HepG2 (cell line): ENCODE measurements at regions not wholly inside any gene's neighbourhood (a gene's known extent, or its start where the extent isn't known, plus 50 kb on each side); places are given as distances from the start of the nearest gene placed in this dataset.

Experiments
- ATAC-seq: fragments of 200-7000 bp; cut with Tn5 transposase; 3 replicates; pipeline ENCODE4 v1.9.1; 2020; ENCODE audit warnings: mild to moderate bottlenecking, moderate library complexity
- BruUV-seq: library from RNA; stranded (reverse); fragments of 400-500 nt; replicated peaks from 2 replicates; lab custom pipeline; 2021; lab: Mats Ljungman, UMichigan
- CTCF ChIA-PET: fragments of 300-600 bp; formaldehyde crosslinking; extraction: SDS; loops from one replicate; lab custom pipeline; 2021; ENCODE audit warnings: low total read pairs, inconsistent platforms, low intra/inter-chr PET ratio; lab: Yijun Ruan, JAX
- POLR2A ChIA-PET: fragments of 350-600 bp; sonication (Branson Sonifier 250); formaldehyde crosslinking; loops from one replicate; lab custom pipeline; 2020; ENCODE audit warnings: antibody characterized with exemption, inconsistent platforms; lab: Yijun Ruan, JAX
- DNase-seq: peaks from one replicate; pipeline ENCODE4 v3.0.0-alpha.2; 2015; ENCODE audit warnings: low spot score
- FAIRE-seq: peaks from 3 replicates; lab custom pipeline; 2011; peaks lifted over from hg19 to GRCh38; lab: Jason Lieb, UNC
- H2AFZ ChIP-seq: one replicate; pipeline ENCODE4 v1.6.1; 2011; ENCODE audit warnings: low read length, inconsistent platforms
- H3K27ac ChIP-seq: fragments of 300-600 bp; 3 replicates; pipeline ENCODE4 v1.8.0; 2011; ENCODE audit warnings: mixed run types, mild to moderate bottlenecking, mixed read lengths, low read length, inconsistent platforms; ENCODE audit not compliant: insufficient read depth; ENCODE audit errors: extremely low read length
- H3K27me3 ChIP-seq, 2 experiments: fragments of 200-600 bp in 1 of 2; 2 replicates in 1 of 2; 3 replicates in 1 of 2; pipeline versions ENCODE4 v1.6.0 to v1.8.0; 2011; ENCODE audit warnings: low read length in 2 of 2, mild to moderate bottlenecking in 2 of 2, moderate library complexity in 2 of 2, inconsistent platforms in 1 of 2; ENCODE audit not compliant: insufficient read depth in 2 of 2, control insufficient read depth in 1 of 2
- H3K36me3 ChIP-seq, 2 experiments: fragments of 200-600 bp in 1 of 2; replicated peaks in 1 of 2; 2 replicates in 1 of 2; 3 replicates in 1 of 2; pipeline versions ENCODE4 v1.5.1 to v1.8.0; 2011; ENCODE audit warnings: low read length in 2 of 2, inconsistent platforms in 1 of 2; ENCODE audit not compliant: insufficient read depth in 2 of 2, control insufficient read depth in 1 of 2
- H3K4me1 ChIP-seq: 2 replicates; pipeline ENCODE4 v1.5.1; 2012; ENCODE audit warnings: low read length, inconsistent platforms; ENCODE audit not compliant: insufficient read depth
- H3K4me2 ChIP-seq: 2 replicates; pipeline ENCODE4 v1.6.0; 2011; ENCODE audit warnings: low read depth, low read length, inconsistent platforms
- H3K4me3 ChIP-seq, 3 experiments: fragments of 200-600 bp in 1 of 3; sonication (generic), shearing (Covaris generic) in 1 of 3; replicated peaks in 1 of 3; 2 replicates each; pipeline ENCODE4 v1.5.1; 2011 to 2016; ENCODE audit warnings: low read length in 3 of 3, inconsistent platforms in 2 of 3, low read depth in 2 of 3, mild to moderate bottlenecking in 2 of 3, control low read depth in 1 of 3, mixed read lengths in 1 of 3; ENCODE audit not compliant: insufficient read depth in 1 of 3
- H3K79me2 ChIP-seq: one replicate; pipeline ENCODE4 v1.6.1; 2011; ENCODE audit warnings: low read length, inconsistent platforms; ENCODE audit not compliant: insufficient read depth
- H3K9ac ChIP-seq: 2 replicates; pipeline ENCODE4 v1.6.0; 2011; ENCODE audit warnings: mild to moderate bottlenecking, low read depth, low read length, inconsistent platforms; ENCODE audit not compliant: insufficient read depth
- H3K9me3 ChIP-seq: 2 replicates; pipeline ENCODE4 v1.5.1; 2012; ENCODE audit warnings: mild to moderate bottlenecking, low read length
- H4K20me1 ChIP-seq: 2 replicates; pipeline ENCODE4 v1.6.0; 2011; ENCODE audit warnings: inconsistent platforms, mild to moderate bottlenecking, low read length, moderate library complexity; ENCODE audit not compliant: insufficient read depth
- CSRNP2 ChIP-seq: sonication (generic); formaldehyde crosslinking; conservative IDR thresholded peaks from 2 replicates; pipeline ENCODE4 v1.8.0; 2022; ENCODE audit warnings: low read depth, missing genetic modification reagents
- ESRRA ChIP-seq: sonication (generic); formaldehyde crosslinking; IDR thresholded peaks from 2 replicates; pipeline ENCODE4 v1.5.1; 2020; ENCODE audit warnings: mild to moderate bottlenecking, low read depth, missing genetic modification reagents
- GZF1 ChIP-seq: sonication (generic); formaldehyde crosslinking; IDR thresholded peaks from 2 replicates; pipeline ENCODE4 v1.5.1; 2020; ENCODE audit warnings: mild to moderate bottlenecking, missing genetic modification reagents
- HMGXB4 ChIP-seq, 2 experiments: sonication (generic) in 1 of 2; formaldehyde crosslinking in 1 of 2; IDR thresholded peaks; 2 replicates each; pipeline versions ENCODE4 v1.4.0 to v1.6.1; 2018 to 2020; ENCODE audit warnings: missing genetic modification reagents in 2 of 2, borderline replicate concordance in 1 of 2, low read depth in 1 of 2, mild to moderate bottlenecking in 1 of 2, missing biosample characterization in 1 of 2
- JUN ChIP-seq: sonication (generic); formaldehyde crosslinking; IDR thresholded peaks from 2 replicates; pipeline ENCODE4 v1.4.0; 2020; ENCODE audit warnings: mild to moderate bottlenecking, missing genetic modification reagents
- KMT2A ChIP-seq: sonication (generic); formaldehyde crosslinking; IDR thresholded peaks from 2 replicates; pipeline ENCODE4 v1.4.0; 2020; ENCODE audit warnings: missing genetic modification reagents
- RERE ChIP-seq: IDR thresholded peaks from 2 replicates; pipeline ENCODE4 v1.6.1; 2016; ENCODE audit warnings: low read depth, missing genetic modification reagents, missing compliant biosample characterization
- ZBTB44 ChIP-seq: sonication (generic); formaldehyde crosslinking; IDR thresholded peaks from 2 replicates; pipeline ENCODE4 v1.4.0; 2020; ENCODE audit warnings: missing genetic modification reagents
- ZNF251 ChIP-seq: sonication (generic); formaldehyde crosslinking; IDR thresholded peaks from 2 replicates; pipeline ENCODE4 v1.9.0; 2021; ENCODE audit warnings: mild to moderate bottlenecking, missing genetic modification reagents
- ZNF264 ChIP-seq: sonication (generic); formaldehyde crosslinking; IDR thresholded peaks from 2 replicates; pipeline ENCODE4 v1.4.0; 2020; ENCODE audit warnings: missing genetic modification reagents
- ZNF441 ChIP-seq: sonication (generic); formaldehyde crosslinking; IDR thresholded peaks from 2 replicates; pipeline ENCODE4 v1.7.0; 2021; ENCODE audit warnings: missing genetic modification reagents, borderline replicate concordance
- ZSCAN29 ChIP-seq: sonication (generic); formaldehyde crosslinking; conservative IDR thresholded peaks from 2 replicates; pipeline ENCODE4 v1.4.0; 2020; ENCODE audit warnings: mild to moderate bottlenecking, missing genetic modification reagents
- WGBS: methylation state at CpG from one replicate; pipeline ENCODE4 v1.1.6; 2017; ENCODE audit warnings: low lambda C conversion rate; 5-methylcytosine and 5-hydroxymethylcytosine counted together
- in situ Hi-C: cut with HindIII; loops from 2 replicates; pipeline ENCODE4 v1.10.0; 2017; ENCODE audit warnings: low pct_unique_long_range_greater_than_20kb; ENCODE audit not compliant: extremely low pct_ligation_motif_present
- intact Hi-C: fragments of 100-400 bp; cut with micrococcal nuclease; formaldehyde crosslinking; loops from one replicate; pipeline ENCODE4 v1.10.0; 2022; ENCODE audit not compliant: unreplicated experiment

GRCh38 chr12:86445356-86445755 is 189.2 kb upstream of the MGAT4C start (continued):
- TF ChIP-seq JUN, result no peak
- TF ChIP-seq RERE, result no peak
- TF ChIP-seq GZF1 (CRISPR knock-in tag), result no peak
- no peak for TF ChIP-seq KMT2A (CRISPR knock-in tag)
- TF ChIP-seq ZSCAN29 (CRISPR knock-in tag), result no peak

GRCh38 chr12:86435053-86435452 is 178.9 kb upstream of the MGAT4C start:
- no TSS peak for BruUV-seq
- no peak overlapping the region for H3K4me3 ChIP-seq
- no peak for FAIRE-seq
- H3K36me3 ChIP-seq, result no peaks in the 10 kb centered on the region
- WGBS, result 0% methylated on average over 1 of the region's 1 CpG
- no peak overlapping the region for H3K27ac ChIP-seq
- H4K20me1 ChIP-seq, result no peaks in the 10 kb centered on the region
- no peaks in the 10 kb centered on the region for H3K27me3 ChIP-seq
- no peak overlapping the region for H3K4me2 ChIP-seq
- POLR2A ChIA-PET, result no interaction called here
- TF ChIP-seq ESRRA (no peak), ZBTB44 (CRISPR knock-in tag) (no peak), HMGXB4 (CRISPR knock-in tag; IDR thresholded peaks at IDR 0.05; ENCODE audit: borderline replicate concordance in 1 of 2, low read depth in 1 of 2) (no peak), ZNF441 (CRISPR knock-in tag) (no peak), CSRNP2 (CRISPR knock-in tag) (no peak), ZNF251 (CRISPR knock-in tag) (no peak), ZNF264 (CRISPR knock-in tag) (no peak)
- TF ChIP-seq, all 625 proteins: peak for 0
- H2AFZ ChIP-seq, result no peak overlapping the region
- peaks cover 17% of the 10 kb centered on the region for H3K9me3 ChIP-seq
- CTCF ChIA-PET, result no interaction called here
- in situ Hi-C loops, result no loop called here
- no peaks in the 10 kb centered on the region for H3K4me1 ChIP-seq
- no peak overlapping the region for H3K9ac ChIP-seq
- ATAC-seq (no peak), DNase-seq (no peak)
- intact Hi-C loops, result no loop called here
- no peaks in the 10 kb centered on the region for H3K79me2 ChIP-seq
